Gastroesophageal sphincter (tissue), 3 donors: ENCODE measurements at regions not wholly inside any gene's neighbourhood (a gene's known extent, or its start where the extent isn't known, plus 50 kb on each side); places are given as distances from the start of the nearest gene placed in this dataset.

Experiments used
- CTCF ChIP-seq, 4 experiments: fragments of 200-600 bp in 2 of 4; fragments of 450-650 bp in 2 of 4; sonication (generic) in 1 of 4; IDR thresholded peaks; one replicate each; pipeline ENCODE4 v1.5.1; 2017 to 2019; ENCODE audit warnings: antibody characterized with exemption in 4 of 4, mild to moderate bottlenecking in 2 of 4, moderate library complexity in 2 of 4
- POLR2A ChIP-seq, 2 donors: fragments of 450-650 bp; IDR thresholded peaks; one replicate each; pipeline ENCODE4 v1.6.1; 2017; ENCODE audit warnings: antibody characterized with exemption in 2 of 2, mild to moderate bottlenecking in 2 of 2, moderate library complexity in 1 of 2
- POLR2AphosphoS5 ChIP-seq: sonication (generic); formaldehyde crosslinking; IDR thresholded peaks from one replicate; pipeline ENCODE4 v1.6.1; 2017; ENCODE audit warnings: antibody characterized with exemption

DNA sequence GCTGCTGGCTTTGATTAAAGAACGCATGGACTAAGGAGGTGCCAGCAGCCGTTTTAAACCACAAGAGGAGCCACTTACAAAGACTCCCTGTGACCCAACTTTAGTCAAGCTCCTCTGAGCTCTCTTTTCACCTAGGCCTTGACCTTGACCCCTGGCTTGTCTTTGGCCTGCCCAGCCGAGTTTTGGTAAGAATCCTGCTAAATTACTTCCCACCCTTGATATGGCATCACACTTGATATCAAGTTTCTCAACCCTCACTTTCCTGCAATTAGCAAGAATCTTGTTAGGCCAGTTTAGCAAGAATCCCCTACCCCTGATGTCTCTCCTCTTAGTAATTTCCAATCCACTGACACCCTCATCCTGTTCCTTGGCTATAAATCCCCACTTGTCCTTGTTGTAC, 232.8 kb upstream of the SALL1 start:
- no peak for TF ChIP-seq CTCF (IDR thresholded peaks at IDR 0.05)
- no peak for TF ChIP-seq POLR2A (IDR thresholded peaks at IDR 0.05)
- no peak for TF ChIP-seq POLR2AphosphoS5
